Esophagus muscularis mucosa (tissue), 3 donors: ENCODE measurements at regions not wholly inside any gene's neighbourhood (a gene's known extent, or its start where the extent isn't known, plus 50 kb on each side); places are given as distances from the start of the nearest gene placed in this dataset.

Experiments used
- CTCF ChIP-seq, 3 experiments: fragments of 200-600 bp in 2 of 3; fragments of 450-650 bp in 1 of 3; sonication (generic) in 2 of 3; IDR thresholded peaks; one replicate each; pipeline ENCODE4 v1.5.1; 2017 to 2019; ENCODE audit warnings: antibody characterized with exemption in 3 of 3, mild to moderate bottlenecking in 2 of 3, moderate library complexity in 1 of 3
- POLR2AphosphoS5 ChIP-seq, 2 donors: sonication (generic); formaldehyde crosslinking; IDR thresholded peaks; one replicate each; pipeline ENCODE4 v1.6.1; 2017; ENCODE audit warnings: antibody characterized with exemption in 2 of 2

DNA sequence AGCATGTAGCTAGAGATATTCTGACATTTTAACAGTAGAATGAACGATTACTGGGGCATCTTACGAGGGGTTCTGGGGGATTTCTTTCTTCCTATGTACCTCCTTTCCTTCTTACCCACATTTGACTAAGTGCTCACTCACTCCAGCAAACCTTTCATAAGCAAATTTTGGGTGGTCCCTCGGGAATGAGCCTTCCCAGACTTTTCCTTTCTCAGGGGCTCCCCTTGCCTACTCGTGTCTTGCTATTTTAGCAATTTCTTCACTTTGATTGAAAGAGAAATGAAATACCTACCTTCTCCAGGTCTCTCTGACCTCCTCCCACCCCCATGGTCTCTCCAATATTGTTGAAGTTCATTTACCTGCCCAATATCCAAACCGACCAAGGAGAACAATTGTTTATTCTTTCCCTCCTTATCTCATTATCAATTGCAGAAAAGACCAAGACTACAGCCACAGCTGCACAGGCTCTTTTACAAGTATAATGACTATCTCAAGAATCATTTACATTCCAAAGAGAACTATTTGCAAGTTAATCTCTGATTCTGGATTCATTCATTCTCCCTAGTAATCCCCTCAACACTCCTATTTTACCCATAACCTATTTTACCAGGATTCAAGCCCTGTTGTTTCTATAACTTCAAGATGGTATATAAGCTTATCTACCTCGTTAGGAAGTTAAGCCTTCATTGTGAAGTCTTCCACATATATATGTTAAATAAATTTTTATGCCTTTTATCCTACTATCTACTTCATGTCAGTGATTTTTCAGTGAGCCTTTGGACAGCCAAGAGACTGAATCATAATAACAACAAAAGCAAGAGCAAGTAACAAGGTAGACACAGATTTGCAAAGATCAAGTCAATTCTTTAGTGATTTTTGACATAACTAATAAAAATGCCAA is 480.6 kb downstream of the IPMK start:
- no peak for TF ChIP-seq CTCF (IDR thresholded peaks at IDR 0.05)
- TF ChIP-seq POLR2AphosphoS5 (IDR thresholded peaks at IDR 0.05) = no peak
